Jurkat, Clone E6-1 (cell line): ENCODE measurements at regions not wholly inside any gene's neighbourhood (a gene's known extent, or its start where the extent isn't known, plus 50 kb on each side); places are given as distances from the start of the nearest gene placed in this dataset.
"Not testable (repeated sequence)": the region's sequence is repeated elsewhere in the genome, so short reads cannot be mapped to it uniquely, and the experiment has no call there.

Source experiments
- DNase-seq: peaks from one replicate; pipeline ENCODE4 v3.0.0-alpha.2; 2011; ENCODE audit warnings: low read depth, low spot score
- H3K4me3 ChIP-seq: 2 replicates; pipeline ENCODE4 v1.5.1; 2011; ENCODE audit warnings: mild to moderate bottlenecking, low read length, control low read depth, moderate library complexity

- no peak for DNase-seq
- H3K4me3 ChIP-seq = no peak overlapping the region
These were observed 184.3 kb downstream of the DUSP6 start for GRCh38 chr12:89167986-89168385.

GRCh38 chr12:89166525-89166934 lies 185.8 kb downstream of the DUSP6 start:
- H3K4me3 ChIP-seq = no peak overlapping the region
- no peak for DNase-seq

- no peak overlapping the region for H3K4me3 ChIP-seq
- DNase-seq = no peak
These were observed 186.2 kb downstream of the DUSP6 start for GRCh38 chr12:89166121-89166520.

- no peak overlapping the region for H3K4me3 ChIP-seq
- no peak for DNase-seq
These were observed 186.6 kb downstream of the DUSP6 start for GRCh38 chr12:89165703-89166102.

GRCh38 chr12:89163918-89164317 lies 188.4 kb downstream of the DUSP6 start:
- H3K4me3 ChIP-seq = no peak overlapping the region
- DNase-seq = no peak

- no peak overlapping the region for H3K4me3 ChIP-seq
- DNase-seq = no peak
These were observed 189.6 kb downstream of the DUSP6 start for GRCh38 chr12:89162589-89163261.

GRCh38 chr12:89161557-89161956 lies 190.7 kb downstream of the DUSP6 start:
- no peak for DNase-seq
- H3K4me3 ChIP-seq = no peak overlapping the region

GRCh38 chr12:89160716-89161123 lies 191.6 kb downstream of the DUSP6 start:
- H3K4me3 ChIP-seq = no peak overlapping the region
- DNase-seq = no peak

- no peak overlapping the region for H3K4me3 ChIP-seq
- no peak for DNase-seq
These were observed 194.9 kb downstream of the DUSP6 start for GRCh38 chr12:89157413-89157812.

- no peak overlapping the region for H3K4me3 ChIP-seq
- DNase-seq = no peak
These were observed 195.4 kb downstream of the DUSP6 start for GRCh38 chr12:89156862-89157262.

GRCh38 chr12:89156340-89156739 lies 196.0 kb downstream of the DUSP6 start:
- no peak overlapping the region for H3K4me3 ChIP-seq
- no peak for DNase-seq

GRCh38 chr12:89155826-89156225 lies 196.5 kb downstream of the DUSP6 start:
- no peak overlapping the region for H3K4me3 ChIP-seq
- DNase-seq = no peak

- no peak overlapping the region for H3K4me3 ChIP-seq
- DNase-seq = no peak
These were observed 197.4 kb downstream of the DUSP6 start for GRCh38 chr12:89154743-89155499.

- no peak overlapping the region for H3K4me3 ChIP-seq
- DNase-seq = no peak
These were observed 199.0 kb downstream of the DUSP6 start for GRCh38 chr12:89153341-89153740.

GRCh38 chr12:89151536-89151935 lies 200.8 kb downstream of the DUSP6 start:
- DNase-seq = no peak
- H3K4me3 ChIP-seq = no peak overlapping the region

- H3K4me3 ChIP-seq, DNase-seq: not testable (repeated sequence)
These were observed 201.5 kb downstream of the DUSP6 start for GRCh38 chr12:89150789-89151188.

- H3K4me3 ChIP-seq = no peak overlapping the region
- no peak for DNase-seq
These were observed 211.6 kb downstream of the DUSP6 start for GRCh38 chr12:89140602-89141238.

GRCh38 chr12:89140141-89140540 lies 212.2 kb downstream of the DUSP6 start:
- H3K4me3 ChIP-seq = no peak overlapping the region
- DNase-seq = no peak

GRCh38 chr12:89139390-89139789 lies 212.9 kb downstream of the DUSP6 start:
- no peak overlapping the region for H3K4me3 ChIP-seq
- no peak for DNase-seq
